GM12891 (cell line): ENCODE measurements at regions not wholly inside any gene's neighbourhood (a gene's known extent, or its start where the extent isn't known, plus 50 kb on each side); places are given as distances from the start of the nearest gene placed in this dataset.

Source experiments
- POLR2A ChIP-seq: IDR thresholded peaks from 2 replicates; pipeline ENCODE4 v1.6.1; 2011; ENCODE audit warnings: low read depth, low read length, control low read depth
- POLR2AphosphoS5 ChIP-seq: IDR thresholded peaks from 2 replicates; pipeline ENCODE4 v1.6.1; 2011; ENCODE audit warnings: low read depth, low read length, control low read depth
- TAF1 ChIP-seq: IDR thresholded peaks from 2 replicates; pipeline ENCODE4 v1.6.1; 2011; ENCODE audit warnings: low read depth, low read length, control low read depth

GRCh38 chr3:161657786-161658185, 161.2 kb downstream of the OTOL1 start:
- no peak for TF ChIP-seq POLR2A
- no peak for TF ChIP-seq TAF1
- TF ChIP-seq POLR2AphosphoS5 = no peak
